Cardiac muscle cell (in vitro differentiated cells and primary cell): ENCODE measurements at regions not wholly inside any gene's neighbourhood (a gene's known extent, or its start where the extent isn't known, plus 50 kb on each side); places are given as distances from the start of the nearest gene placed in this dataset.
A peak's percentile ranks its signal among the peaks of the same experiment; 100 is the strongest.

Experiments used
- DNase-seq, 2 donors: peaks; one replicate each; pipeline versions ENCODE4 v3.0.0 to v3.0.0-alpha.2; 2010 to 2017; ENCODE audit warnings: low read depth in 1 of 2, low spot score in 1 of 2
- H3K27ac ChIP-seq: fragments of 200-600 bp; sonication (generic); 2 replicates; pipeline ENCODE4 v1.5.1; 2016
- H3K27me3 ChIP-seq: fragments of 200-600 bp; sonication (generic); 2 replicates; pipeline ENCODE4 v1.6.0; 2016; ENCODE audit warnings: control low read depth
- H3K36me3 ChIP-seq: fragments of 200-600 bp; sonication (generic); 2 replicates; pipeline ENCODE4 v1.5.1; 2016; ENCODE audit warnings: control low read depth
- H3K4me1 ChIP-seq: fragments of 200-600 bp; sonication (generic); 2 replicates; pipeline ENCODE4 v1.8.1; 2017; ENCODE audit warnings: low read depth, mild to moderate bottlenecking, mixed run types
- H3K4me3 ChIP-seq: fragments of 200-600 bp; sonication (generic); 2 replicates; pipeline ENCODE4 v1.5.1; 2016; ENCODE audit warnings: mild to moderate bottlenecking
- H3K9me3 ChIP-seq: fragments of 200-600 bp; sonication (generic); 2 replicates; pipeline ENCODE4 v1.5.1; 2017; ENCODE audit warnings: low read depth, mild to moderate bottlenecking, control low read depth
- TF ChIP-seq, protein P1 (sequence below): IDR thresholded peaks from 2 replicates; pipeline ENCODE4 v1.5.1; 2012; ENCODE audit warnings: low read depth, mild to moderate bottlenecking, low read length

DNA sequence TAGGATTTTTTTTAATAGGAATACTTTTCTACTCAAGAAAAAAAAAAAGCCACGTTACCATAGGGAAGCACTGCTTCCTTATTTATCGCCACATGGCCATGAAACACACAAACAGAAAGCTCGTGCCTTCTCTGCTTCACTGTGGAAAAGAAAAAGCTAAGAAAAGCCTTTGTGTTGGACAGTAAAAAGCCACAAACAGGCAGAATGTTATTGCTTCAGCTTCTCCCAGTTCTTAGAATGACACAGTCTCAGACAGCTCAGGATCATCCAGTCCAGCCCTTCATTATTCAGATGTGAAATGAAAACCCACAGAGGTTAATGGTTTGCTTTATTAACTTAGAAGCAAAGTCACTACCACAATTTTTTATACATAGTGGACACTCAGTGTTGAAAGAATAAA, 181.6 kb upstream of the NOCT start:
- H3K4me3 ChIP-seq = no peak overlapping the region
- H3K9me3 ChIP-seq = no peaks in the 10 kb centered on the region
- peak overlapping the region; percentile 58 for H3K27ac ChIP-seq
- TF ChIP-seq, protein P1, sequence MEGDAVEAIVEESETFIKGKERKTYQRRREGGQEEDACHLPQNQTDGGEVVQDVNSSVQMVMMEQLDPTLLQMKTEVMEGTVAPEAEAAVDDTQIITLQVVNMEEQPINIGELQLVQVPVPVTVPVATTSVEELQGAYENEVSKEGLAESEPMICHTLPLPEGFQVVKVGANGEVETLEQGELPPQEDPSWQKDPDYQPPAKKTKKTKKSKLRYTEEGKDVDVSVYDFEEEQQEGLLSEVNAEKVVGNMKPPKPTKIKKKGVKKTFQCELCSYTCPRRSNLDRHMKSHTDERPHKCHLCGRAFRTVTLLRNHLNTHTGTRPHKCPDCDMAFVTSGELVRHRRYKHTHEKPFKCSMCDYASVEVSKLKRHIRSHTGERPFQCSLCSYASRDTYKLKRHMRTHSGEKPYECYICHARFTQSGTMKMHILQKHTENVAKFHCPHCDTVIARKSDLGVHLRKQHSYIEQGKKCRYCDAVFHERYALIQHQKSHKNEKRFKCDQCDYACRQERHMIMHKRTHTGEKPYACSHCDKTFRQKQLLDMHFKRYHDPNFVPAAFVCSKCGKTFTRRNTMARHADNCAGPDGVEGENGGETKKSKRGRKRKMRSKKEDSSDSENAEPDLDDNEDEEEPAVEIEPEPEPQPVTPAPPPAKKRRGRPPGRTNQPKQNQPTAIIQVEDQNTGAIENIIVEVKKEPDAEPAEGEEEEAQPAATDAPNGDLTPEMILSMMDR = no peak
- no peak for DNase-seq
- no peaks in the 10 kb centered on the region for H3K36me3 ChIP-seq
- H3K27me3 ChIP-seq = no peaks in the 10 kb centered on the region
- H3K4me1 ChIP-seq = peaks cover 26% of the 10 kb centered on the region

DNA sequence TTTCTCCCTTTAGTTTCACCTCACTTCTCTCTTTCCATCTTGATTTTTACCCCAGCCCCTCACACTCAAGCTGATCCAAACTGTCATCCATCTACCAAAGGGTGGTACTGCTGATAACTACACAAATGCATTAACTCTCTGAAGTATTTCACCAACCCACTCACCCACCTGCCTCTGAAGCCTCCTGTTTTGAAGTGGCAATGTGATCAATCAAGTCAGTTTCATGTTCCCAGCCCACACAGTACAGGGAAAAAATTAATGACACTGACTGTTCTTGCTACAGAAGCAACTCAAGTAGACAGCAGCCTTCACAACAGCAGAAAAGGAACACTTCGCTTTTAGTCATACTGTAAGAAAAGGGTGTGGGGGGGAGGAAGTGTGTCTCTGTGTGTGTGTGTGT, 183.0 kb upstream of the NOCT start:
- no peaks in the 10 kb centered on the region for H3K27me3 ChIP-seq
- no peak overlapping the region for H3K4me3 ChIP-seq
- TF ChIP-seq, protein P1 = no peak
- H3K9me3 ChIP-seq = no peaks in the 10 kb centered on the region
- peak overlapping the region; percentile 58 for H3K27ac ChIP-seq
- peaks cover 22% of the 10 kb centered on the region for H3K4me1 ChIP-seq
- H3K36me3 ChIP-seq = no peaks in the 10 kb centered on the region
- DNase-seq = no peak

DNA sequence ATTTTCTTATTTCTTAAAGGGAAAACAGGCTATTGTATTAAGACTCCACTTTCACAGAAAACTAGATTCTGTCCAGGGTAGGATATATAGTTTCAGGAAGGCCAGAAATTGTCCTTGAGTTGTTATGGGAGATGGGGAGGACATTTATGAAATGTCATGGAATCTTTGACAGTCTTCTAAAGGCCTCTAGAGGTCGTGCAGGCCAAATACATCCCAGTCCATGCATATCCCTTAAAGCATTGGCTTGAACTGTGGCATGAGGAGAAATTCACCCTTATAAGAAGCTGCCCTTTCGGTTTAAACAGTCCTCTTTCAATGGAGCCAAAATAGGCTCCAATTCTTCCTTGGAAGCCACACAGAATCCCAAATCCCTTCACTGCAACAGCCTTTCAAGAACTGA, 183.6 kb upstream of the NOCT start:
- no peaks in the 10 kb centered on the region for H3K9me3 ChIP-seq
- H3K27ac ChIP-seq = no peak overlapping the region
- no peak overlapping the region for H3K4me3 ChIP-seq
- no peak for DNase-seq
- no peaks in the 10 kb centered on the region for H3K27me3 ChIP-seq
- H3K36me3 ChIP-seq = no peaks in the 10 kb centered on the region
- TF ChIP-seq, protein P1 = no peak
- H3K4me1 ChIP-seq = peaks cover 27% of the 10 kb centered on the region

DNA sequence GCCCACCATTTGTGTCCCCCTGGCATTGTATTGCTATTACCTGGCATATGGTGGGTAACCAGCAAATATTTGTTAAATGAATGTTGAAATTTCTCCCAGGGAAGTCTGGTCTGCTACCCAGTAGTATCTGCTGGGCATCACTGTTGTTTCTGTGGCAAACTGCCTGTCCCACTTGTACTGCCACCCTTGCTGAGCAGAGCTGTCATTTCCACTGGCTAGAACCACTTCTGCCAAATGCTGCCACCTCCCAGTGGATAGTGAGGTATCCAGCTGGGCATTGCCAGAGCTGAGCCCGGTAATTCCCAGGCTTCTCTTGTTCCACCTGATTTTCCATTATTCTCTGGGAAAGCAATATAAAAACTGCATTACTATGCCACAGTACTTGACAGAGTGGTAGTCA, 186.7 kb upstream of the NOCT start:
- Histone ChIP-seq H3K27ac (no peak overlapping the region), H3K4me3 (no peak overlapping the region), H3K9me3 (no peaks in the 10 kb centered on the region), H3K4me1 (peaks cover 23% of the 10 kb centered on the region), H3K36me3 (no peaks in the 10 kb centered on the region), H3K27me3 (no peaks in the 10 kb centered on the region)
- TF ChIP-seq, protein P1 = no peak
- no peak for DNase-seq

DNA sequence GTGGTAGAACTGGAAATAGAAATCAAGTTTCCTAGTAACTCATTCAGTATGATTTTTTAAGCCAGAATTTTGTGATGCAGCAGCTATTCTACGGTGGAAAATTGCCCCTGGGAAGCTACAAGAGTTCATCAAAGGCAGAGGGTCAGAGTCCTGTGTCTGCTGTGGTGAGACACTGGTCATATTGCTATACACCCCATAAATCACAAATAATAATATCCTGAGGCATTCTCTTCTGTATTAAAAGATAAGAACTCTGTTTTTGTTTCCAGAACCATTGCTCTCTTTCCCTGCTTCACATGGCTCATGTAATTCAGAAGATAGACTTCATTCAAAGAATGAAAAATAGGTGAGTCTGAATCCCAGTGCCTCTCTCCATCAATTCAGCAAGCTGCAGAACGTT, 188.8 kb upstream of the NOCT start:
- H3K4me3 ChIP-seq = no peak overlapping the region
- H3K27me3 ChIP-seq = no peaks in the 10 kb centered on the region
- peaks cover 20% of the 10 kb centered on the region for H3K4me1 ChIP-seq
- no peaks in the 10 kb centered on the region for H3K36me3 ChIP-seq
- H3K9me3 ChIP-seq = no peaks in the 10 kb centered on the region
- peak overlapping the region; percentile 63 for H3K27ac ChIP-seq
- no peak for DNase-seq
- TF ChIP-seq, protein P1 = no peak

DNA sequence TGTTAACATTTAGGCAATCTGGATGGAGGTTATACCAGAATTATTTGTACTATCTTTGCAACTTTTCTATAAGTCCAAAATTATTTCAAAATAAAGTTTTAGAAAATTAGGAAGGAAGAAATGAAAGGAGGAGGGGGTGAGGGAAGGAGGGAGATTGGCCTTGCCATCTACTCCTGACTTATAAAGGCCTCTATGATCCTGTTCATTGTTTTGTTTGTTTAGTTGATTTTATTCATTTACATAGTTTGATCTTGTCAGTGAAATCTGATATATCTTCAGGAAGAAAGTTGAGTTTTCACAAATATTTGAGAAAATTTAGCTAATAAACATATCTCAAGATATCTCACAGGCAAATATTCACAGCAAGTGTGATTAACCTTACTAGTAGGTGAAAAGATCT, 189.3 kb upstream of the NOCT start:
- TF ChIP-seq, protein P1 = no peak
- no peak for DNase-seq
- Histone ChIP-seq H3K4me3 (no peak overlapping the region), H3K4me1 (peaks cover 20% of the 10 kb centered on the region), H3K27me3 (no peaks in the 10 kb centered on the region), H3K9me3 (no peaks in the 10 kb centered on the region), H3K36me3 (no peaks in the 10 kb centered on the region), H3K27ac (peak overlapping the region; percentile 63)
